Spleen (tissue), 7 donors: ENCODE measurements at regions not wholly inside any gene's neighbourhood (a gene's known extent, or its start where the extent isn't known, plus 50 kb on each side); places are given as distances from the start of the nearest gene placed in this dataset.

Source experiments
- CTCF ChIP-seq, 11 experiments: fragments of 200-600 bp in 7 of 11; fragments of 450-650 bp in 4 of 11; sonication (generic) in 4 of 11; IDR thresholded peaks in 8 of 11; conservative IDR thresholded peaks in 3 of 11; 1 replicate in 7 of 11; 2 replicates in 4 of 11; pipeline versions ENCODE4 v1.4.0 to v1.8.0; 2016 to 2021; ENCODE audit warnings: antibody characterized with exemption in 11 of 11, inconsistent platforms in 4 of 11, mild to moderate bottlenecking in 1 of 11
- POLR2AphosphoS5 ChIP-seq, 3 donors: sonication (generic); formaldehyde crosslinking; IDR thresholded peaks; one replicate each; pipeline ENCODE4 v1.5.1; 2017; ENCODE audit warnings: antibody characterized with exemption in 3 of 3
- donor health status: DM: no; HTN: no; CAD: no; lungs with moderate emphysema.
- donor health status: DM: no; HTN: no; CAD: no.
- donor health status: DM: no; HTN: no; CAD: no.

- no peak for TF ChIP-seq CTCF (IDR thresholded peaks at IDR 0.05 in 8 of 11, conservative IDR thresholded peaks at IDR 0.05 in 3 of 11)
- no peak for TF ChIP-seq POLR2AphosphoS5 (IDR thresholded peaks at IDR 0.05)
Observed at GRCh38 chr5:99948850-99949249, 586.3 kb upstream of the FAM174A start.
